B cell (primary cell): ENCODE measurements at regions not wholly inside any gene's neighbourhood (a gene's known extent, or its start where the extent isn't known, plus 50 kb on each side); places are given as distances from the start of the nearest gene placed in this dataset.

Source experiments
- EZH2 ChIP-seq: IDR thresholded peaks from 2 replicates; pipeline ENCODE4 v1.6.1; 2012; ENCODE audit warnings: borderline replicate concordance, low read depth, mild to moderate bottlenecking, moderate library complexity, low read length; ENCODE audit not compliant: insufficient read depth, poor library complexity, severe bottlenecking
- TF ChIP-seq, protein P1 (sequence below): fragments of 200-600 bp; IDR thresholded peaks from one replicate; pipeline ENCODE4 v1.8.0; 2022; ENCODE audit warnings: antibody characterized with exemption, mild to moderate bottlenecking

DNA sequence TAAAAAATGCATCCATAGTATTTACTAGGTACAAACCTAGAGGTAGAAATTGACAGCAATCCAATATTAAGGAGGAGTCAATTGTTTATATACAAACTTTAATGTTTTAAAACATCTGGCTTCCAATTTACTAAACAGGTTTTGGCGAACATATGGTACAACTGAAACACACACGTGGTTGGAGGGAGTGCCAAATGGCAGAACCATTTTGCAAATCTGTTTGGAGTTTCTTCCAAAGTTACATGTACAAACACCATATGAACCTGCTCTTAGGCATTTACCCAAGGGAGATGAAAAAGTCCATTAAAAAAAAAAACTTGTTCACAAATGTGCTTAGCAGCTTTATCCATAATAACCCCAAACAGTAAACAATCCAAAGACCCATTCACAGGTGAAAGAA, 159.8 kb upstream of the MYOCD start:
- no peak for TF ChIP-seq EZH2
- TF ChIP-seq, protein P1, sequence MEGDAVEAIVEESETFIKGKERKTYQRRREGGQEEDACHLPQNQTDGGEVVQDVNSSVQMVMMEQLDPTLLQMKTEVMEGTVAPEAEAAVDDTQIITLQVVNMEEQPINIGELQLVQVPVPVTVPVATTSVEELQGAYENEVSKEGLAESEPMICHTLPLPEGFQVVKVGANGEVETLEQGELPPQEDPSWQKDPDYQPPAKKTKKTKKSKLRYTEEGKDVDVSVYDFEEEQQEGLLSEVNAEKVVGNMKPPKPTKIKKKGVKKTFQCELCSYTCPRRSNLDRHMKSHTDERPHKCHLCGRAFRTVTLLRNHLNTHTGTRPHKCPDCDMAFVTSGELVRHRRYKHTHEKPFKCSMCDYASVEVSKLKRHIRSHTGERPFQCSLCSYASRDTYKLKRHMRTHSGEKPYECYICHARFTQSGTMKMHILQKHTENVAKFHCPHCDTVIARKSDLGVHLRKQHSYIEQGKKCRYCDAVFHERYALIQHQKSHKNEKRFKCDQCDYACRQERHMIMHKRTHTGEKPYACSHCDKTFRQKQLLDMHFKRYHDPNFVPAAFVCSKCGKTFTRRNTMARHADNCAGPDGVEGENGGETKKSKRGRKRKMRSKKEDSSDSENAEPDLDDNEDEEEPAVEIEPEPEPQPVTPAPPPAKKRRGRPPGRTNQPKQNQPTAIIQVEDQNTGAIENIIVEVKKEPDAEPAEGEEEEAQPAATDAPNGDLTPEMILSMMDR: no peak
